EH (cell line): ENCODE measurements at regions not wholly inside any gene's neighbourhood (a gene's known extent, or its start where the extent isn't known, plus 50 kb on each side); places are given as distances from the start of the nearest gene placed in this dataset.
A peak's percentile ranks its signal among the peaks of the same experiment; 100 is the strongest.
"Not testable (repeated sequence)": the region's sequence is repeated elsewhere in the genome, so short reads cannot be mapped to it uniquely, and the experiment has no call there.

Experiments
- DNase-seq: peaks from one replicate; pipeline ENCODE4 v3.0.0-alpha.2; 2015; ENCODE audit warnings: low read depth

DNA sequence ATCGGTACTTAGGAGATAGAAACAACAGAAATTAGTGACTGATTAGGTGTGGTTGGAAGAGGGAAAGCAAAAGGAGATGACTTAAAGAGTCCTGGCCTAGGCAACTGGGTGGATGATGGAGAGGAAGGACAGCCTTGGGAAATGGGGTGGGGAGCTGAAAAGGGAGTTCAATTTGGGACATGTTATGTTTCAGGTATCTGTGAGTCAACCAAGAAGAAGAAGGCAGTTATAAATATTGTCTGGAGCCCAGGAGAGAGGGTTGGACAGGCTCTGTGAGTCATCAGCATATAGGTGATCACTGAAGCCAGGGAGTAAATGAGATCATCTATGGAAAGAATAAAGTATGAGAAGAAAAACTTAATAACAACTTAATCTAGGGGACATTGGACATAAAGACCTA is 357.7 kb downstream of the NPR3 start:
- DNase-seq = no peak

DNA sequence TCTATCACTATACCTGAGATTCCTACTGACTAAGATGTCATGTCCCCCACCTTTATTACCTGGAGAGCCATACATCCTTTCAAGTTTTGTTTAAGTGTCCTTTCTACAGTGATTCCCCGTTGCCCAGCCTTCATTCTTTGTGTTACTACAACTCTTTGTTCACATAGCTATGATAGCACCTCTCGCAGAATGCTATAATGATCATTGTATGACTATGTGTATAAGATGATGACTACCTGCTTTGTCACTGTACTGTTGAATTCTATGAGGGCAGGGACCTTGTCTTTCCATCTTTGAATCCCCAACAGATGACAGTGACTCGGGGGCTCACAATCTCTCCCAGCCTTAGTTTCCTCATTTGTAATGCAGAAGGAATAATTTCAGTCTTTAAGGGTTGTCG is 361.2 kb downstream of the NPR3 start:
- DNase-seq = no peak

- DNase-seq = no peak
Observed at GRCh38 chr5:33072726-33073125, 361.6 kb downstream of the NPR3 start.

GRCh38 chr5:33073881-33074327 is 362.8 kb downstream of the NPR3 start:
- DNase-seq = peak; percentile 57

- peak; percentile 87 for DNase-seq
Observed at GRCh38 chr5:33074548-33074947, 363.4 kb downstream of the NPR3 start.

GRCh38 chr5:33075731-33076130 is 364.6 kb downstream of the NPR3 start:
- DNase-seq = peak; percentile 51

DNA sequence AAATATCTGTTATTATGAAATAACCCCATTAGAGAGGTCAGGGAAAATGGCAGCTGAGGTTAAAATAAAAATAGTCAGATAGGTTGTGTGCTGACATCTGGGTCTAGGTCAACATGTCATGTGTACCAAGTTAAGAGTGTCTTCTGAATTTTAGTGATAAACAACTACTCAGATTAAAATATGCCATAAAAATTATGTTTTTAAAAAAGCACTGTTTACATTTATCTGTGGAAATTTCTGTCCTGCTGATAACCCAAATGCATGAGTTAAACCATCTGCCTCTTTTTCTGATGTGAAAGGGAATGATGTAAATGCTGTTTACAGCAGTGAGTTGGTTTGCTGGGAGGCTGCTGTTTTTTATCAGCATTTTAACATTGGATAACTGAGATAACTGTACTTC is 361.2 kb upstream of the TARS1 start:
- no peak for DNase-seq

DNA sequence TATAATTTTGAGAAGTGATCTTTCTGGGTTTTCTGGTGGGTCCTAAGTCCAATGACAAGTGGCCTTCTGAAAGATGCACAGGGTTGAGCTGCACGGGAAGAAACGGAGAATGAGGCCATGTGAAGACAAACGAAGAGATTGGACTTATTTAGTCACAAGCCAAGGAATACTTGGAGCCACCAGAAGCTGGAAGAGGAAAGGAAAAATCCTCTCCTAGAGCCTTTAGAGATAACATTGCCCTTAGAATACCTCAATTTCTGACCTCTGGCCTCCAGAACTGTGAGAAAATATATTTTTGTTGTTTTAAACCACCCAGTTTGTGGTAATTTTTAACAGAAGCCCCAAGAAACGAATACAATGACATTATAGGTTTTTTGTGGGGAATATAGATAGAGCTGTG is 360.5 kb upstream of the TARS1 start:
- no peak for DNase-seq

DNA sequence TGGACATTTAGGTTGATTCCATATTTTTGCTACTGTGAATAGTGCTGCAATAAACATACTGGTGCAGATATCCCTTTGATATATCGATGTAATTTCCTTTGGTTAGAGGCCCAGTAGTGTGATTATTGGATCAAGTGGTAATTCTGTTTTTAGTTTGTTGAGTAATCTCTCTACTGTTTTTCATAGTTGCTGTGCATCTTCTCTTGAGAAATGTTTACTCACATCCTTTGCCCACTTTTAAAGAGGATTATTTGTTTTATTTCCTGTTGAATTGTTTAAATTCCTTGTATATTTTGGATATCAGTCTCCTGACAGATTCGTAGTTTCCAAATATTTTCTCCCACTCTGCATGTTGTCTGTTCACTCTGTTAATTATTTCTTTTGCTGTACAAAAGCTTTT is 352.6 kb upstream of the TARS1 start:
- peak; percentile 45 for DNase-seq

DNA sequence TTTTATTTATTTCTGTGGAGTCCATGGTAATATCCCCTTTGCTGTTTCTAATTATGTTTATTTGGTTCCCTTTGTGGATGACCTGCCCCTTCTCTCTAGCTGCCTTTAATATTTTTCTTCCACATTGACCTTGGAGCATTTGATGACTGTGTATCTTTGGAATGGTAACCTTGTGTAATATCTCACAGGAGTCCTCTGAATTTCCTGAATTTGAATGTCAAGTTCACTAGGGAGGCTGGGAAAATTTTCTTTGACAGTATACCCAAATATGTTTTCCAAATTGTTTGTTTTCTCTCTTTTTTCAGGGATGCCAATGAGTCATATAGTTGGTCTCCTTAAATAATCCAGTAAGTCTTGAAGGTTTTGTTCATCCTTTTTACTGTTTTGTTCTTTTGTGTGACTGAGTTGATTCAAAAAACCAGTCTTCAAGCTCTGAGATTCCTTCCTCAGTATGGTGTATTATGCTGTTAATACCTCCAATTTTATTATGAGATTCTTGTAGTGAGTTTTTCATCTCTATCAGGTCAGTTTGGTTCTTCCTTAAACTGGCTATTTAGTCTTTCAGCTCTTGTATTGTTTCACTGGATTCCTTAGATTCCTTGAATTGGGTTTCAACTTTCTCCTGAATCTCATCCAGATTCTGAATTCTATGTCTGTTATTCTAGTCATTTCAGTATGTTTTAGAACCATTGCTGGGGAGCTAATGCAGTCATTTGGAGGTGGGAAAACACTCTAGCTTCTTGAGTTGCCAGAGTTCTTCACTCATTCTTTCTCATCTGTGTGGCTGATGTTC is 349.0 kb upstream of the TARS1 start:
- peak; percentile 94 for DNase-seq

GRCh38 chr5:33092719-33093118 is 348.0 kb upstream of the TARS1 start:
- DNase-seq = no peak

GRCh38 chr5:33102551-33102950 is 338.2 kb upstream of the TARS1 start:
- peak; percentile 45 for DNase-seq

DNA sequence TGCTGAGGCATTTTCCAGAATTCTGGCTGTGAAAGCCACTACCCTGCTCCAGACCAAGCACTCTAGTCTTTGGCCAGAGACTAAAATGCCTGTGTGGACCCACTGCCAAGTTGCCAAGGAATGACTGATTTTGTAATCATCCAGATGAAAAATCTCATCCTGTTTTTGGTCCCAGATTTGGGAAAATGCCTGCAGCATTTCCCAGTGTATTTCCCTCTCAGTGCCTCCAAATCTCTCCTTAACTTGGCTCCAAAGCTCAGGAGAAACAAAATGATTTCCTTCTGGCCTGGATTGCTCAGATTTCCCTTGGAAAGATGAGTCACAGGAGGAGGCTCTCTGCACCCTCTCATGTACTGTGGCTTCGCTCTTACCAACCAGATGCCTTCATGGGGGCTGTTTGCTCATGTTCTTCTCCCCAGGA is 335.2 kb upstream of the TARS1 start:
- DNase-seq = peak; percentile 87

DNA sequence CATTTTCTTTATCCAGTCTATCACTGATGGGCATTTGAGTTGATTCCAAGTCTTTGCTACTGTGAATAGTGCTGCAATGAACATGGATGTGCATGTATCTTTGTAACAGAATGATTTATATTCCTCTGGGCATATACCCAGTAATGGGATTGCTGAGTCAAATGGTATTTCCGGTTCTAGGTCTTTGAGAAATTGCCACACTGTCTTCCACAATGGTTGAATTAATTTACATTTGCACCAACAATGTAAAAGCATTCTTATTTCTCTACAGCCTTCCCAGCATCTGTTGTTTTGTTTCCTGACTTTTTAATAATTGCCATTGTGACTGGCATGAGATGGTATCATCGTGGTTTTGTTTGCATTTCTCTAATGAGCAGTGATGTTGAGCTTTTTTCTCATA is 330.3 kb upstream of the TARS1 start:
- peak; percentile 78 for DNase-seq

- no peak for DNase-seq
Observed at GRCh38 chr5:33114361-33114760, 326.4 kb upstream of the TARS1 start.

DNA sequence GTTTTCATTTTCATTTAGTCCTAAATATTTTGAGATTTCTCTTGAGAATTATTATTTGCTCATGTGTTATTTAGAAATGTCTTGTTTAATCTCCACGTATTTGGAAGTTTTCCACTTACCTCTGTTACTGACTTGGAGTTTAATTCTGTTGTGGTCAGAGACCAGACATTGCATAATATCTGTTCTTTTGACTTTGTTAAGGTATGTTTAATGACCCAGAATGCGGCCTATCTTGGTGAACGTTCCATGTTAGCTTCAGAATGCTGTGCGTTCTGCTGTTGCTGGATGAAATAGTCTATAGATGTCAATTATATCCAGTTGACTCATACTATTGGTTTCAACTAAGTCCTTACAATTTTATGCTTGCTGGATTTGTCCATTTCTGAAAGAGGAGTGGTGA is 325.3 kb upstream of the TARS1 start:
- DNase-seq = no peak

- DNase-seq = peak; percentile 36
Observed at GRCh38 chr5:33118761-33119415, 321.9 kb upstream of the TARS1 start.

DNA sequence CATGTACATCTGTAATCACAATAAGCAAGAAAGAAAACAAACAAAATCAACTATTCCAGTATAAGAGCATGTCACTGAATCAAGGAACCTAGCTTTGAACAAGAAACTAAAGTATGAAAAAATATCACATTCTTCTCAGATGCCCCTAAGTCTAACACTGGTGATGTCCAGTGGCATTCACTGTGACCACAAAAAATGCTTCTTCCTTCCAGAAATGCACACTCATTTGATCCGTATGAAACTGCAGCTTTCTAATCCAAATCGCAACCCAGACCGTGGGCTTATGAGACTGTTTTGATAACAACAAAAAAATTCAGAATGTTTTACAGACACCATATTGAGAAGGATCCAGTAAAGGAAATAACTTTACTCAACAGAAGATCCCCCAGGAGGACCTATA is 320.1 kb upstream of the TARS1 start:
- peak; percentile 94 for DNase-seq

- peak; percentile 38 for DNase-seq
Observed at GRCh38 chr5:33129309-33129708, 311.5 kb upstream of the TARS1 start.

- DNase-seq = no peak
Observed at GRCh38 chr5:33136785-33137184, 304.0 kb upstream of the TARS1 start.

DNA sequence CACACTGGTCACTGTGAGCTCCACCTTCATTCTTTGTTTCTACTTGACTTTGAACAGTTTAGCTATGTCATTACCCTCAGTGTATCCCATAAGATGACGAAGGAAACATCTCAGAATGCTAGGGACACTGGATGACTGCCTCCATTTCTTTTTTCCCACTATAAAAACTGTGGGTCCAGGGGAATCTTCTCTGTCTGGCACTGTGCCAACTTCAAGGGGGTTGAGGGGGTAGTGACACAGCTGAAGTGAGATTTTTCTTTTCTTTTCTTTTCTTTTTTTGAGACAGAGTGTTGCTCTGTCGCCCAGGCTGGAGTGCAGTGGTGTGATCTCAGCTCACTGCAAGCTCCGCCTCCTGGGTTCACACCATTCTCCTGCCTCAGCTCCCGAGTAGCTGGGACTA is 302.6 kb upstream of the TARS1 start:
- DNase-seq = not testable (repeated sequence)

DNA sequence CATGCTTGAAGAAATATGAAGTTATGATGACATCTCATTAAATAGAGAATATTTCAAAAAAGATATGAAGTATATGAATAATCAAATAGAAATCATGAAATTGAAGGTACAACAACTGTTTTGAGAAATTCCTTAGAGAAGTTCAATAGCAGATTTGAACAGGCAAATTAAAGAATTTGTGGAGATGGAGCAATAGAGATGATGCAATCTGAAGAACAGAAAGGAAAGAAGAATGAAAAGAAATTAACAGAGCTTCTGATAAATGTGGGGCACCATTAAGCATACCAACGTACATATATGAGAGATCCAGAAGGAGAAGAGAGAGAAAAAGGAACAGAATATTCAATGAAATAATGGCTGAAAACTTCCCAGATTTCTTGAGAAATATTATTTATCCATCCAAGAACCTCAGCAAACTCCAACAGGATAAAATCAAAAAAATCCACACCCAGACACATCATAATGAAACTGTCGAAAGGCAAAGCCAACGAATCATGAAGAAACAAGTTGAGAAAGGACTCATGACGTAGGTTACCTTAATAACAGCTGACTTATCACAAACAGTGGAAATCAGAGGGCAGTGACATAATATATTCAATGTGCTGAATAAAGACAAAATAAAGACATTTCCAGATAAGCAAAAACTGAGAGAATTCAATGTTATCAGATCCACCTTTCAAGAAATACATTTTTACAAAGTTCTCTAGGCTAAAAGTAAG is 297.2 kb upstream of the TARS1 start:
- DNase-seq = no peak

DNA sequence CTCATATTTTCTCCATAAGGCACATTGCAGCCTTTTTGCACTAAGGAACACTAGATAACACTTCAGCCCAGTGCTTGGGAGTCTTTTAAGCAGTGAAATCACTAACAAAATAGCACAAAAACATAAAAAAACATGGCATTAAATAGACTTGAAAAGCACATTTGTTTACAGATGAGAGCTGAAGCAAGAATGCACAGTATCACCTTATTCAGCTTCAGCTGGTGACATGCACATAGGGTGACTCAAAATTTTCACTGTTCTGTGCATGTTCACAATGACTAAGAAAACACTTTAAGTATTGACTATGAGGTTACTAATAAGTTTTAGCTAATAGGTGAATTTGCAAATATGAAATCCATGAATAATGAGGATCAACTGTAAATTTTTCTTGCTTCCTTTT is 293.9 kb upstream of the TARS1 start:
- DNase-seq = peak; percentile 50
